ENCODE measurements at regions not wholly inside any gene's neighbourhood (a gene's known extent, or its start where the extent isn't known, plus 50 kb on each side); places are given as distances from the start of the nearest gene placed in this dataset.

- no peaks in the 10 kb centered on the region for H4K20me1 ChIP-seq (replicated peaks; ENCODE audit: control insufficient read depth, extremely low read depth, insufficient read depth, low read length)
- intact Hi-C loops (cut with micrococcal nuclease) (no loop called here), dilution Hi-C loops (cut with MboI; ENCODE audit: extremely low pct_ligation_motif_present, low sequenced_read_pairs) (no loop called here)
- no peaks in the 10 kb centered on the region for H3K79me2 ChIP-seq (ENCODE audit: control insufficient read depth, insufficient read depth, low read length)
- POLR2A ChIA-PET: no interaction called here
- H3K4me2 ChIP-seq (ENCODE audit: insufficient read depth, low read length): no peak overlapping the region
- no peak for TF ChIP-seq CTCF (IDR thresholded peaks at IDR 0.05; ENCODE audit: extremely low read depth in 1 of 2, insufficient read depth in 1 of 2, low read depth in 1 of 2, low read length in 2 of 2)
- no peak for TF ChIP-seq MYC (IDR thresholded peaks at IDR 0.05; ENCODE audit: low read depth, low read length)
- no peak for TF ChIP-seq POLR2A (IDR thresholded peaks at IDR 0.05; ENCODE audit: low read depth, low read length)
- TF ChIP-seq MAX (IDR thresholded peaks at IDR 0.05; ENCODE audit: insufficient read depth, insufficient read length): no peak
- TF ChIP-seq POLR2AphosphoS5 (IDR thresholded peaks at IDR 0.05; ENCODE audit: insufficient read depth, low read depth, low read length): no peak
- TF ChIP-seq JUN (IDR thresholded peaks at IDR 0.05; ENCODE audit: borderline replicate concordance, insufficient read depth, insufficient read length, low read depth): no peak
- TF ChIP-seq GATA2 (IDR thresholded peaks at IDR 0.05; ENCODE audit: insufficient read depth, insufficient read length, low read depth, low read length): no peak
- no peak for TF ChIP-seq FOS (IDR thresholded peaks at IDR 0.05; ENCODE audit: borderline replicate concordance, insufficient read depth, low read length)
- no peak for TF ChIP-seq EZH2 (IDR thresholded peaks at IDR 0.05; ENCODE audit: borderline replicate concordance, low read depth, low read length, severe bottlenecking)
- H3K9ac ChIP-seq (replicated peaks; ENCODE audit: extremely low read depth, insufficient read depth, low read length): no peak overlapping the region
- BruUV-seq (replicated peaks): no TSS peak
- FAIRE-seq: no peak
- no peaks in the 10 kb centered on the region for H3K36me3 ChIP-seq (ENCODE audit: control insufficient read depth in 2 of 2, extremely low read depth in 1 of 2, insufficient read depth in 2 of 2, low read length in 2 of 2)
- H2AFZ ChIP-seq (ENCODE audit: low read depth, low read length): no peak overlapping the region
- H3K4me3 ChIP-seq (replicated peaks in 1 of 3; ENCODE audit: insufficient read depth in 1 of 3, low read depth in 1 of 3, low read length in 3 of 3): no peak overlapping the region
- no peaks in the 10 kb centered on the region for H3K9me1 ChIP-seq (replicated peaks; ENCODE audit: control insufficient read depth, extremely low read depth, insufficient read depth, low read length)
- no peak for DNase-seq (ENCODE audit: low read depth, low spot score)
- no peaks in the 10 kb centered on the region for H3K4me1 ChIP-seq (ENCODE audit: control insufficient read depth, extremely low read depth, insufficient read depth, low read length)
- CTCF ChIA-PET: interaction anchor here (1.0 to 1.2 kb wide), 2 partner anchors 12 to 165 kb away, joined by 4 to 5 read pairs; no protein-coding TSS in a partner anchor
- no peak overlapping the region for H3K27ac ChIP-seq (ENCODE audit: insufficient read depth, low read depth, low read length)
- no peaks in the 10 kb centered on the region for H3K27me3 ChIP-seq (ENCODE audit: control insufficient read depth in 2 of 2, insufficient read depth in 2 of 2, low read length in 2 of 2)
- H3K9me3 ChIP-seq (replicated peaks; ENCODE audit: control insufficient read depth, insufficient read depth, low read length): no peaks in the 10 kb centered on the region
Measured at GRCh38 chr6:169996378-169997051, 245.1 kb downstream of the ERMARD start.
